GM23338 (cell line): ENCODE measurements at regions not wholly inside any gene's neighbourhood (a gene's known extent, or its start where the extent isn't known, plus 50 kb on each side); places are given as distances from the start of the nearest gene placed in this dataset.
A peak's percentile ranks its signal among the peaks of the same experiment; 100 is the strongest.

Source experiments
- ATAC-seq: fragments of 200-7000 bp; cut with Tn5 transposase; 3 replicates; pipeline ENCODE4 v1.9.1; 2020
- DNase-seq: peaks from one replicate; pipeline ENCODE4 v3.0.0-alpha.2; 2015; ENCODE audit warnings: low spot score
- H2AFZ ChIP-seq: fragments of 200-600 bp; sonication (generic); 2 replicates; pipeline ENCODE4 v1.8.0; 2016; ENCODE audit warnings: antibody characterized with exemption, mild to moderate bottlenecking, moderate library complexity
- H3F3A ChIP-seq: fragments of 200-600 bp; sonication (generic); replicated peaks from 2 replicates; pipeline ENCODE4 v1.8.0; 2017; ENCODE audit warnings: antibody characterized with exemption, mixed run types, low read depth
- H3K27ac ChIP-seq: fragments of 200-600 bp; sonication (generic); 2 replicates; pipeline ENCODE4 v1.6.1; 2016; ENCODE audit warnings: low read depth
- H3K27me3 ChIP-seq: fragments of 200-600 bp; sonication (generic); 2 replicates; pipeline ENCODE4 v1.8.0; 2016; ENCODE audit warnings: mild to moderate bottlenecking, mixed run types, moderate library complexity; ENCODE audit not compliant: insufficient read depth
- H3K36me3 ChIP-seq: fragments of 200-600 bp; sonication (generic); 2 replicates; pipeline ENCODE4 v1.8.0; 2016; ENCODE audit warnings: mild to moderate bottlenecking; ENCODE audit not compliant: insufficient read depth
- H3K4me1 ChIP-seq: fragments of 200-600 bp; sonication (generic); 2 replicates; pipeline ENCODE4 v1.8.0; 2016; ENCODE audit warnings: mild to moderate bottlenecking, moderate library complexity; ENCODE audit not compliant: insufficient read depth
- H3K4me2 ChIP-seq: fragments of 200-600 bp; sonication (generic); 2 replicates; pipeline ENCODE4 v1.7.1; 2017; ENCODE audit warnings: mixed run types
- H3K4me3 ChIP-seq: fragments of 200-600 bp; sonication (generic); 2 replicates; pipeline ENCODE4 v1.6.1; 2016; ENCODE audit warnings: mixed run types
- H3K79me2 ChIP-seq: fragments of 200-600 bp; sonication (generic); replicated peaks from 2 replicates; pipeline ENCODE4 v1.8.0; 2017; ENCODE audit warnings: mild to moderate bottlenecking; ENCODE audit not compliant: insufficient read depth
- H3K9me2 ChIP-seq: fragments of 200-600 bp; sonication (generic); 2 replicates; pipeline ENCODE4 v1.8.0; 2017; ENCODE audit not compliant: insufficient read depth
- H4K20me1 ChIP-seq: fragments of 200-600 bp; sonication (generic); replicated peaks from 2 replicates; pipeline ENCODE4 v1.8.0; 2017; ENCODE audit warnings: mild to moderate bottlenecking; ENCODE audit not compliant: insufficient read depth
- H3K27ac Mint-ChIP-seq: 2 replicates; pipeline ENCODE4 v1.8.0; 2020; ENCODE audit warnings: inconsistent platforms, mild to moderate bottlenecking, moderate library complexity, mixed read lengths
- H3K27me3 Mint-ChIP-seq: 3 replicates; pipeline ENCODE4 v1.8.0; 2022; ENCODE audit warnings: low read depth, mild to moderate bottlenecking, moderate library complexity, mixed read lengths, inconsistent platforms; ENCODE audit not compliant: insufficient read depth, poor library complexity
- H3K36me3 Mint-ChIP-seq: 3 replicates; pipeline ENCODE4 v1.8.0; 2021; ENCODE audit warnings: low read depth, mild to moderate bottlenecking, inconsistent platforms, moderate library complexity, mixed read lengths
- H3K4me1 Mint-ChIP-seq: 3 replicates; pipeline ENCODE4 v1.8.0; 2020; ENCODE audit warnings: mild to moderate bottlenecking, inconsistent platforms, mixed read lengths
- H3K4me3 Mint-ChIP-seq: 3 replicates; pipeline ENCODE4 v1.8.0; 2021; ENCODE audit warnings: moderate library complexity, mild to moderate bottlenecking, inconsistent platforms, mixed read lengths
- H3K9me3 Mint-ChIP-seq: 3 replicates; pipeline ENCODE4 v1.8.0; 2020; ENCODE audit warnings: moderate library complexity, mild to moderate bottlenecking, inconsistent platforms, mixed read lengths
- EZH2phosphoT487 ChIP-seq: fragments of 200-600 bp; sonication (generic); IDR thresholded peaks from one replicate; pipeline ENCODE4 v1.8.1; 2018; ENCODE audit warnings: antibody characterized with exemption; ENCODE audit not compliant: unreplicated experiment
- JUNB ChIP-seq: IDR thresholded peaks from one replicate; pipeline ENCODE4 v1.6.1; 2016; ENCODE audit warnings: antibody characterized with exemption; ENCODE audit not compliant: unreplicated experiment
- REST ChIP-seq: IDR thresholded peaks from one replicate; pipeline ENCODE4 v1.6.1; 2018; ENCODE audit warnings: antibody characterized with exemption; ENCODE audit not compliant: unreplicated experiment
- ZNF462 ChIP-seq: fragments of 250-450 bp; sonication (Bioruptor Pico); IDR thresholded peaks from 2 replicates; pipeline ENCODE4 v1.5.0; 2020; ENCODE audit warnings: mild to moderate bottlenecking, moderate library complexity

GRCh38 chr15:98420837-98421236, 227.5 kb upstream of the IGF1R start:
- Histone ChIP-seq H3K4me1 (peaks cover 7% of the 10 kb centered on the region; the same call in 1 of the 2 replicates), H3K27ac (no peak overlapping the region), H4K20me1 (no peaks in the 10 kb centered on the region), H3K79me2 (no peaks in the 10 kb centered on the region), H3F3A (no peaks in the 10 kb centered on the region), H2AFZ (peak overlapping the region; percentile 98), H3K36me3 (no peaks in the 10 kb centered on the region), H3K27me3 (peaks cover 36% of the 10 kb centered on the region), H3K4me3 (peak overlapping the region; percentile 69), H3K4me2 (0 out of 2 replicates have a peak overlapping the region, but pooled peaks have one; percentile 92), H3K9me2 (no peaks in the 10 kb centered on the region)
- DNase-seq (peak; percentile 25), ATAC-seq (peak; percentile 21)
- Mint-ChIP-seq H3K27me3 (peaks cover 45% of the 10 kb centered on the region), H3K27ac (no peak overlapping the region), H3K4me1 (peaks cover 2% of the 10 kb centered on the region), H3K4me3 (no peak overlapping the region), H3K9me3 (no peaks in the 10 kb centered on the region), H3K36me3 (no peaks in the 10 kb centered on the region)
- TF ChIP-seq ZNF462 (CRISPR knock-in tag) (no peak), EZH2phosphoT487 (no peak), JUNB (no peak), REST (no peak)
